GM13977 (cell line): ENCODE measurements at regions not wholly inside any gene's neighbourhood (a gene's known extent, or its start where the extent isn't known, plus 50 kb on each side); places are given as distances from the start of the nearest gene placed in this dataset.

ENCODE experiments used
- DNase-seq: peaks from one replicate; pipeline ENCODE4 v3.0.0; 2012; ENCODE audit warnings: low spot score
- CTCF ChIP-seq: IDR thresholded peaks from 2 replicates; pipeline ENCODE4 v1.5.1; 2012; ENCODE audit warnings: mild to moderate bottlenecking, control low read depth; ENCODE audit not compliant: insufficient read depth; ENCODE audit errors: extremely low read depth, missing control alignments
- in situ Hi-C: fragments of 300-500 bp; cut with MboI; formaldehyde crosslinking; loops from one replicate; pipeline ENCODE4 v1.12.0; 2022; ENCODE audit warnings: low sequenced_read_pairs, low pct_unique_long_range_greater_than_20kb, mixed read lengths, inconsistent platforms; ENCODE audit not compliant: unreplicated experiment

GRCh38 chr17:72268431-72268830 is 147.6 kb downstream of the SOX9 start:
- TF ChIP-seq CTCF = no peak
- DNase-seq = no peak
- in situ Hi-C loops = no loop called here

GRCh38 chr17:72270273-72270924 is 149.6 kb downstream of the SOX9 start:
- TF ChIP-seq CTCF = no peak
- in situ Hi-C loops = no loop called here
- DNase-seq = no peak

- no peak for TF ChIP-seq CTCF
- no peak for DNase-seq
- in situ Hi-C loops = no loop called here
Observed at GRCh38 chr17:72271603-72272002, 150.8 kb downstream of the SOX9 start.

- TF ChIP-seq CTCF = no peak
- DNase-seq = no peak
- in situ Hi-C loops = no loop called here
Observed at GRCh38 chr17:72273289-72274056, 152.7 kb downstream of the SOX9 start.

- no peak for DNase-seq
- TF ChIP-seq CTCF = no peak
- in situ Hi-C loops = no loop called here
Observed at GRCh38 chr17:72274614-72275013, 153.8 kb downstream of the SOX9 start.

GRCh38 chr17:72280881-72281280 is 160.1 kb downstream of the SOX9 start:
- in situ Hi-C loops = no loop called here
- no peak for TF ChIP-seq CTCF
- no peak for DNase-seq
